OCI-LY7 (cell line): ENCODE measurements at regions not wholly inside any gene's neighbourhood (a gene's known extent, or its start where the extent isn't known, plus 50 kb on each side); places are given as distances from the start of the nearest gene placed in this dataset.

Source experiments
- BruUV-seq: library from RNA; stranded (reverse); fragments of 400-500 nt; replicated peaks from 2 replicates; lab custom pipeline; 2021; lab: Mats Ljungman, UMichigan
- CTCF ChIA-PET: fragments of 300-600 bp; sonication (Branson Sonifier 250); formaldehyde crosslinking; loops from one replicate; lab custom pipeline; 2022; ENCODE audit warnings: antibody characterized with exemption; ENCODE audit not compliant: unreplicated experiment; lab: Charles Lee
- POLR2A ChIA-PET: fragments of 300-600 bp; sonication (Branson Sonifier 250); formaldehyde crosslinking; loops from one replicate; lab custom pipeline; 2022; ENCODE audit warnings: antibody characterized with exemption; lab: Charles Lee
- DNase-seq: peaks from one replicate; pipeline ENCODE4 v3.0.0-alpha.2; 2015; ENCODE audit warnings: low spot score
- H2AFZ ChIP-seq: fragments of 200-600 bp; sonication (generic), shearing (Covaris generic); 2 replicates; pipeline ENCODE4 v1.6.1; 2014; ENCODE audit warnings: mild to moderate bottlenecking, antibody characterized with exemption, low read length, moderate library complexity
- H3K27ac ChIP-seq: fragments of 200-600 bp; sonication (generic); 2 replicates; pipeline ENCODE4 v1.5.1; 2014; ENCODE audit warnings: mixed run types, low read depth, mild to moderate bottlenecking, moderate library complexity, low read length, inconsistent platforms; ENCODE audit not compliant: poor library complexity, severe bottlenecking
- H3K36me3 ChIP-seq: fragments of 200-600 bp; sonication (generic); 2 replicates; pipeline ENCODE4 v1.6.1; 2014; ENCODE audit warnings: mild to moderate bottlenecking, antibody characterized with exemption, low read length, moderate library complexity, mixed read lengths; ENCODE audit not compliant: insufficient read depth
- H3K4me1 ChIP-seq: fragments of 200-600 bp; sonication (generic); 2 replicates; pipeline ENCODE4 v1.5.1; 2014; ENCODE audit warnings: mild to moderate bottlenecking, low read length; ENCODE audit not compliant: insufficient read depth, poor library complexity, severe bottlenecking
- H3K4me2 ChIP-seq: fragments of 200-600 bp; sonication (generic); 2 replicates; pipeline ENCODE4 v1.6.1; 2014; ENCODE audit warnings: mild to moderate bottlenecking, low read length
- H3K4me3 ChIP-seq: fragments of 200-600 bp; sonication (generic); 2 replicates; pipeline ENCODE4 v1.5.1; 2014; ENCODE audit warnings: mild to moderate bottlenecking, low read depth, low read length; ENCODE audit not compliant: poor library complexity, severe bottlenecking
- H3K79me2 ChIP-seq: fragments of 200-600 bp; sonication (generic); 2 replicates; pipeline ENCODE4 v1.6.1; 2016; ENCODE audit warnings: low read depth, mild to moderate bottlenecking, low read length, moderate library complexity, mixed read lengths; ENCODE audit not compliant: insufficient read depth
- H3K9me2 ChIP-seq: fragments of 200-600 bp; sonication (generic); 2 replicates; pipeline ENCODE4 v1.6.1; 2016; ENCODE audit warnings: mild to moderate bottlenecking, low read length, mixed read lengths; ENCODE audit not compliant: insufficient read depth
- H3K9me3 ChIP-seq: fragments of 200-600 bp; sonication (generic); 2 replicates; pipeline ENCODE4 v1.6.1; 2014; ENCODE audit warnings: mild to moderate bottlenecking, mixed run types, low read length, mixed read lengths
- H4K20me1 ChIP-seq: fragments of 200-600 bp; sonication (generic); 2 replicates; pipeline ENCODE4 v1.6.1; 2014; ENCODE audit warnings: mild to moderate bottlenecking, antibody characterized with exemption, low read length, moderate library complexity, mixed read lengths; ENCODE audit not compliant: insufficient read depth
- CTCF ChIP-seq: fragments of 200-600 bp; sonication (generic); conservative IDR thresholded peaks from 2 replicates; pipeline ENCODE4 v1.5.1; 2014; ENCODE audit warnings: mild to moderate bottlenecking, antibody characterized with exemption, low read length, moderate library complexity, mixed read lengths
- EZH2phosphoT487 ChIP-seq: fragments of 200-600 bp; sonication (generic); IDR thresholded peaks from 2 replicates; pipeline ENCODE4 v1.6.1; 2018; ENCODE audit warnings: low read depth, borderline replicate concordance, mild to moderate bottlenecking, mixed run types, antibody characterized with exemption, low read length, moderate library complexity, mixed read lengths
- intact Hi-C: fragments of 100-400 bp; cut with micrococcal nuclease; formaldehyde crosslinking; loops from one replicate; pipeline ENCODE4 v1.10.0; 2022; ENCODE audit not compliant: unreplicated experiment

- no peaks in the 10 kb centered on the region for H3K9me2 ChIP-seq
- H2AFZ ChIP-seq = no peak overlapping the region
- DNase-seq = no peak
- H3K9me3 ChIP-seq = no peaks in the 10 kb centered on the region
- intact Hi-C loops = no loop called here
- no peak overlapping the region for H3K27ac ChIP-seq
- no TSS peak for BruUV-seq
- no peaks in the 10 kb centered on the region for H3K36me3 ChIP-seq
- ChIA-PET POLR2A (no interaction called here), CTCF (no interaction called here)
- TF ChIP-seq EZH2phosphoT487 (no peak), CTCF (no peak)
- H3K79me2 ChIP-seq = no peaks in the 10 kb centered on the region
- no peaks in the 10 kb centered on the region for H4K20me1 ChIP-seq
- H3K4me2 ChIP-seq = no peak overlapping the region
- H3K4me1 ChIP-seq = no peaks in the 10 kb centered on the region
- no peak overlapping the region for H3K4me3 ChIP-seq
These were observed 188.5 kb upstream of the CDH2 start for GRCh38 chr18:28365411-28365831.

GRCh38 chr18:28363124-28363523, 186.2 kb upstream of the CDH2 start:
- no peak for DNase-seq
- no peak for TF ChIP-seq EZH2phosphoT487
- TF ChIP-seq CTCF = no peak
- Histone ChIP-seq H3K9me2 (no peaks in the 10 kb centered on the region), H3K36me3 (no peaks in the 10 kb centered on the region), H2AFZ (no peak overlapping the region), H3K4me1 (no peaks in the 10 kb centered on the region), H3K4me3 (no peak overlapping the region), H3K4me2 (no peak overlapping the region), H4K20me1 (no peaks in the 10 kb centered on the region), H3K27ac (no peak overlapping the region), H3K79me2 (no peaks in the 10 kb centered on the region), H3K9me3 (no peaks in the 10 kb centered on the region)
- no TSS peak for BruUV-seq
- intact Hi-C loops = no loop called here
- CTCF ChIA-PET = no interaction called here
- POLR2A ChIA-PET = interaction anchor here (0.5 to 0.6 kb wide), 2 partner anchors 20 to 428 kb away, joined by 3 read pairs; no protein-coding TSS in a partner anchor

- BruUV-seq = no TSS peak
- H3K9me2 ChIP-seq = no peaks in the 10 kb centered on the region
- no peaks in the 10 kb centered on the region for H3K4me1 ChIP-seq
- no peaks in the 10 kb centered on the region for H4K20me1 ChIP-seq
- ChIA-PET POLR2A (interaction anchor here (0.6 kb wide), 1 partner anchor 70 kb away, joined by 3 read pairs; no protein-coding TSS in a partner anchor), CTCF (no interaction called here)
- no peaks in the 10 kb centered on the region for H3K9me3 ChIP-seq
- intact Hi-C loops = no loop called here
- H3K4me3 ChIP-seq = no peak overlapping the region
- TF ChIP-seq CTCF (no peak), EZH2phosphoT487 (no peak)
- no peak overlapping the region for H3K27ac ChIP-seq
- no peaks in the 10 kb centered on the region for H3K36me3 ChIP-seq
- no peaks in the 10 kb centered on the region for H3K79me2 ChIP-seq
- DNase-seq = no peak
- no peak overlapping the region for H2AFZ ChIP-seq
- no peak overlapping the region for H3K4me2 ChIP-seq
These were observed 182.2 kb upstream of the CDH2 start for GRCh38 chr18:28359176-28359575.
